HG03097 (cell line): ENCODE measurements at regions not wholly inside any gene's neighbourhood (a gene's known extent, or its start where the extent isn't known, plus 50 kb on each side); places are given as distances from the start of the nearest gene placed in this dataset.

Experiments used
- ATAC-seq: cut with Tn5 transposase; IDR thresholded peaks from one replicate; pipeline ENCODE4 v1.9.1; 2021; ENCODE audit not compliant: unreplicated experiment, low FRiP score

DNA sequence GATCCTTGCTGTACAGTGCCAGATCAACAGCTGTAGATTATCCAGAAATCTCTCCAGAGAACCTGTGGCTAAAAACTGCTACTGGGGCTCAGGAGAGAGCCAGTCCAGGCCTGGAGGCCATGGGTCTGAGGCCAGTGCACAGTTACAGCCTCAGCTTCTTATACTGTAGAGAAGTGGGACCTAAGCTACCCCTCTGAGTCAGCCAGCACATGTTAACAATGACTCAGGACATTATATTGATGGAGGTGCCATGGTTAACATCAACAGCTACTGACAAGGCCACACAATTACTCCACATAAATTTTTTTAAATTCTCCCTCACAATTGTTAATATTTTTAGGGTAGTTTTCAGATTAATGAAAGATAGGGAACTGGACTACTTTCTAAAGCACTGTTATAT is 138.5 kb downstream of the RBM26 start:
- ATAC-seq = no peak

DNA sequence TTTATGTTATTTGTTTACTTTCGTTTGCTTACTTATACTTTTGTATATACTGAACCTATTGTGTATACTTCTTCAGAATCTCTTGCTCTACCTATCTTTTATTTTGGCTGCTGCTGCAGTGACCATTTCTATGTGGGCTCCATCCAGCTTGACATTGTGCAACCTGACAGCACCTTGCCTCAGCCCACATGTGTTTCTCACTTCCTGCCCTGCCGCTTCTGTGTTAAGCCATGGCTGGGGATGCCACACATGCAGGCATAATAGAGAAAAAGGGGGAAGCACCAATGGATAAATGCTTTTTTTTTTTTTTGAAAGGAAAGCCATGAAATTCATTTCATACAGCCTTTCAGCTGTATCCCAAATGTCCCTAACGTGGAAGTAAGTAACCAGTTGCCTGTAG is 147.6 kb downstream of the RBM26 start:
- ATAC-seq = no peak

DNA sequence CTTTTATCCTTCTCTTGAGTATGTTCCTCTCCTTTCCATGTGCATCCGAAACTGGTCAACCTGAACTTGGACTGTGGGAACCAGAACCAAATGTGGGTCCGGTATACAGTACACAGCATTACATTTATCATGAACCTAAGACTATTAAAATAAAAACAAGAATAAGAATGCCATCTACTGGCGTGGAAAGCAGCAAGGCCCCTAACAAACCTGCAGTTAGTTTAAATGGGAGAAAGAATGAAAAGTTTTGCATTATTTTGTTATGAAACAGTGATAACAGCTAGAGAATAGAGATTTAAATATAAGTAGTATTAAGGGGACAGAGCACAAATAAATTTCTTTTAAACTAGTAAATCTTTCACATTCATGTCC is 159.5 kb downstream of the RBM26 start:
- ATAC-seq = no peak

DNA sequence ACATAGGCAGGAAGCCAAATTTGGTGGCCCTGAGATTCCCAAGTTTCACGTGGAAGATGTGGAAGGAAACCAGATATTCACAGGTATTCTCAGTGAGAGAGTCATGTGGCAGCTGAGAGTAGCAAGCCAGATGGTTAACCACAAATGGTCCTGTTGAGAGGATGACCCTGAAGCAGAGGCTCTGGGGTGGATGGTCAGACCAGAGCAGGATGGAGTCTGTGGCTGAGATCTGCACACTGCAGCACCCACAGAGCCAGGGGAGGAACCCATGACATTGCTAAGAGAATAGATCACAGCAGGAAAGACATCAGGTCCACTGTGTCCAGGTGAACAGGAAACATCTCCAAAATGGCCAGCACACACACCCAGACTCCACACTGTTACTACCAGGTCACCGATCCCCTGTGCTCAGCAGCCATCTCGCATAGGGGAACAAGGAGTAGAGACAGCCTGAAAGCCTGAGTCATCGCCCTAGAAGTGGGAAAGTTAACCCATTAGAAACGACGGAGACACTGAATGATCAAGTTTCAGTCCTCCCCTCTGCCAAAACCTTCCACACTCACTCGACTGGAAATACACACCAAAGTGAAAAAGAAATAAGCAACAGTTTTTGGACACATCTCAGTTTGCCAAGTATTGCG is 160.0 kb downstream of the RBM26 start:
- ATAC-seq = no peak

DNA sequence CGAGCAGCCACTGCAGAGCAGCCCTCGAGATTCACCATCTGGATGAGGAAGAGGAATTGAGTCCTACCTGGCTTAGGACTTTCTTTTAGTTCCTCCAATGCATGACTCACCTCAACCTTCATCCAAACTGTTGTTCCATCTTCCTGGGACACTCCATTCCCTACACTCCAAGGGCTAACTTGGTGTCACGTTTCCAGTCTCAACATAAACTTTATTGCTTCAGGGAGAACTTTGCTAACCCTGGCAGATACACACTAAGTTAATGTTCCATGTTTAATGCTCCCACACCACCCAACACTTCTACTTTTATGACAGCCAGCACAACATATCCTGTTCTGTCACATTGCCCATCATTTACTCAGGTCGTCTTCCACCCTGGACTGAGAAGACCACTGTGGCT is 164.4 kb downstream of the RBM26 start:
- no peak for ATAC-seq

DNA sequence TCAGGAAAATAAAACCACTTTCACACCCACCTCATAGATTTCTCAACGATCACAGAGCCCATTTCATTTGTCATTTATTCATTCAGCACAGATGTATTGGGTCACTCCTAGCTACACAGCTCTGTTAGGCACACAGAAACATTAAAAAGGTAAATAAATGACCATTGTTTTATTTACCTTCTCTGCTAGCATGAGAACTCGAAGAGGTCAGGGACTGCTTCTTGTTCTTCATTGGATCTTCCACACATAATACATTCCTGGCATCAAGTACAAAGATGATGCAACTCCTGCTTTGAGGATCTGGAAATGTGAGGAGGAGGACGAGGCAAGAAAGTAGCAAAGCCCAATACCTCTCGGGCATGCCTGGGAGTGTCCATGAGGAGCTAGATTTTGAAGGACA is 168.1 kb downstream of the RBM26 start:
- ATAC-seq = no peak

DNA sequence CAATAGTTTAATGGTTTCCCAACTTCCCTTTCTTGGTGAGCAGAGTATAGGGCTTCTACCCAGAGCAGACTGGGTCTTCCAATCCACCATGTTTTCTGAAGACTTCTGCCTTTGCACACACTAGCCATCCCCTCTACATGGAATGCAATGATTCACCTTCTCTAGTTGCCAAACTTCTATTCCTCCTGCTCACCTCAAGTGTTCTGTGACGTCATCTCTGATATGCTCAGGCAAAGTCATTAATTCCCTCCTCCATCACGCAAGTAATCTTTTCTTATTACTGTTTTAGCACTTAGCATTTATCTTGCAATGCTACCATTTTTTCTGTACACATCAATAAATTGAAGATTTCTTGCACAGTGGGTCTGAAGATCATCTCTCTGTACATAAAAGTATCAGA is 174.2 kb downstream of the RBM26 start:
- ATAC-seq = no peak

DNA sequence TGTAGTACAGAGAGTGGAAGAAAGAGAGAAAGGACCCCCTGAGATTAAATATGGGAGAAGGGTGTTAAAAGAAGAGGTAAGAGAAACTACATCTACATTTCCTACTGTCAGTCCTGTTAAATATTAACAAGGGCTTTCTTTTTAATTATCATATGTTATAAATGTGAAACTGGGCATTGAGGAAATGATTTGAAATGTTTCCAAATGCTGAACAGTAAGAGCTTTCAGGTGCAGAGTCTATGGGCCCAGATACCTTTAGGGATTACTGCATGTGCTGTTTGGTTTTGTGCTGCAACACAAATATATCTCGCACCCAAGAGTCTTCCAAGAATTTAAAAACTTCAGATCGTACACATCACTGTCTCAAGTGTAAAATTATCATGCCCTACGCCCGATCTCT is 176.3 kb downstream of the RBM26 start:
- no peak for ATAC-seq

DNA sequence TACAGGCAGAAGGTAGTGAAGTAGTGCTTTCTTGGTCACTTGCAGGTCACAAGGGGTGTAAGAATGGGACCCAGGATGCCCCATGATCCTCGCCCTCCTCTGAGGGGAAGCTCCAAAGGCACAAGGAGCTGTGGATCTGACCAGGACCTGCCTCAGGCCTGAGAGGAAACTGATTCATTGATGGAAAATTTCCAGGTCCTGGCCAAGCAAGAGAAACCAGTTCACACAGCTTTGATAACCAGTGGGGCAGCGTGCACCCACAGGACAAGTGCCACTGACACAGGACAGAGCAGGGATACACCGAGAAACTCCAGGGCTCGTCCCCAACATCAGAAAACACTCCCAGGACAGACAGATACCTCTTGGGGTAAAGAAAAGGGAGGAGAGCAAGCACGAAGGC is 177.1 kb downstream of the RBM26 start:
- ATAC-seq = no peak

DNA sequence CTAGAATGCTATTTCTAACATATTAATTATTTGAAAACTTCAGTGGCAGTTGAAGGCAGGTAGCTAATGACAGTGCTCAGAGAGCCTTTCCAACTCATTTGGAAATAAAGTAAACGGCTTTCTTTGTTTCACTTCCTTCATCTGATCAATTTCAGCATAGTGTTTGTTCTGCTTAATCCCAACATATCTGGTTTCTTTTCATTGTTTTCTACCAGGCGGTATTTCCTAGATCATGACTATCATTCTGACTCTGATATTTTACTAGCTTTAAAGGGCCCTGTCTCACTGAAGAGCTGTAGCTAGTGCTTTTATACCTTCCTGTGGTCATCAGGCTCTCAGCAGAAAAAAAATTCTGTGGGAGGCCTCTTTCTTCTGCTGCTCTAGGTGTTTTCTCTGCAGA is 178.6 kb downstream of the RBM26 start:
- peak; percentile 89 for ATAC-seq

DNA sequence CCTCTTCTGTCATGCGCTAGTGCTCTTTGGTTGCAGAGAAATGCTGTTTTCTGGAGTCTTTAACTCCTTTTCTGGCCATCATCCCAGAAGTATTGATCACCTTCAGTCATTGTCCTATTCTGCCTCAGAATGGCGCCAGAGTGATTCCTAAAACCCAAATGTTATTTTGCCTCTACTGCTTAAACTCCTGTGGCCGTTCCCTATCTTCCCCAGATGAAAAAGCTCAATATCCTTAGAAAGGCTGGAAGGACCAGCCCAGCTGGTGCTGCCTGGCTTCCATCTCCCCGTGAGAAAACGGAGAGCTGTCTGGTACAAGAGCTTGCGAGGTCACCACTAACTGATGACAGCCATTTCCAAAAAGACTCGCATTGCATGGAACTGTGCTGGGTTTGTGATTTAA is 179.1 kb downstream of the RBM26 start:
- no peak for ATAC-seq

DNA sequence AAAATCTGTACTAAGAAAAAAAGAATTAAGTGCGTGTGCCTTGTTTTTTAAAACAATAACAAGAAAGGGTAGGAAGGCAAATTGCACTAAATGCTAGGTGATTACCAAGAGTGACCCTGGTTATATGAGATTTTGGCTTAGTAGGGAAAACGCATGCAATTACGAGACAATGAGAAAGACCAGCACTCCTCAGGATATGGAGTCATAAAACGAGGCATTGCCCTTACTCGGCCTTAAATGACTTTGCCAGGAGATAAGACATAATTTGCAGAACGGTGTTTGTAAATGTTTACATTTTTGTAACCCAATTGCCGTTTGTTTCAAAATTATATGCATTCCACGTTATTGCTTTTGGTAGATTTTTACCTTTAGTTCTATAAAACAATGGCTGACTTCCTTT is 179.8 kb downstream of the RBM26 start:
- no peak for ATAC-seq

DNA sequence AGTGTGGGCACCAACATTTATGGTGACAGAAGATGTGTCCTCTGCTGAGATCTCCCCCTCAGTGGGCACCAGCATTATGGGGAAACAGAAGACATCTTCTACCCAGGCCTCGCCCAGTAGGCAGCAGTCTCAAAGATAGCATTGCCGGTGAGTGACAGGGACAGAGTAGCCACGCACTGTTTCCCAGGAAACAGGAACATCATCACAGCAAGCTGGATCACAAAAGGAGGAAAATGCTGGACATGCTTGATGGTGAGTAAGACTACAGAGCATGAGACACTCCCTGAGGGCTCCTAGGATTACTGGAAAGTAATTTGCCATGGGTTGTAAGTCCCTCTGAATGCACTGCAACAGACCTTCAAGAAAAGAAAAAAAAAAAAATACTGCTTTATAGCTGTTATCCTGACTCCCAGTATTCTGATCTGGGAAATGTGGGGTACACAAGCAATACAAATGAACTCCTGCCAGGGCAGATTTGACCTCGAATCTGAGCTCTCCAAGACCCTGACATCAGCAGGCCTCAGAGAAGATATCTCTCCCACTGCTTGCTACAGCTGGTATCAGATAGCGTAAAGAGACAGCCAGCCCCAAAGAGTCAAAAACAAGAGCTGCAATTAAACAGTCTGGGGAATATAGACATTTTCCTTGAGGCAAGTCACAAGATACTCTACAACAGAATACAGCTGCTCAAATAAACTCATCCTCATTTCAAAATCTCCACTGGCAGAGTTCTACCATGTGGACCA is 180.4 kb downstream of the RBM26 start:
- no peak for ATAC-seq

DNA sequence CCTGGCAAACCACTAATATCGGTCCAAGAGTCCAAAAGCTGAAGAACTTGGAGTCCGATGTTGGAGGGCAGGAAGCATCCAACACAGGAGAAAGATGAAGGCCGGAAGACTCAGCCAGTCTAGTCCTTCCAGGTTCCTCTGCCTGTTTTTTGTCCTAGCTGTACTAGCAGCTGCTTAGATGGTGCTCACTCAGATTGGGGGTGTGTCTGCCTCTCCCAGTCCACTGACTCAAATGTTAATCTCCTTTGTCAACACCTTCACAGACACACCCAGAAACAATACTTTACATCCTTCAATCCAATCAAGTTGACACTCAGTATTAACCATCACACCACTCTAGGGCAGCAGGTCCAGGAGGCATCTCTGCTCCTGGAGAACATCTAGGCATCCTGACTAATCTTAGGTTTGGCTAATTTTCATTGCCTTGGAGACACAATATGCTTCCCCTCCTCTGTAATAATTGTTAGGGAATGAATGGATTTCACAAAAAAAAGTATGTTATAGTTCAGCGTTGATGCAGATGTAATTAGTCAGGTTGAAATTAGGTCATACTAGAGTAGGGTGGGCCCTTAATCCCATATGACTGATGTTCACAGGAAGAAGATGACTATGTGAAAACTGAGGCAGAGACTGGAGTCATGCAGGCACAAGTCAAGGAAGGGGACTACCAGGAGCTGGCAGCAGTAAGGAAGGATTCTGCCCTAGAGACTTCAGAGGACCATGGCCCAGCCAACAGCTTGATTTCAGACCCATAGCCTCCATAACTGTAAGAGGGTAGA is 183.4 kb downstream of the RBM26 start:
- ATAC-seq = no peak

DNA sequence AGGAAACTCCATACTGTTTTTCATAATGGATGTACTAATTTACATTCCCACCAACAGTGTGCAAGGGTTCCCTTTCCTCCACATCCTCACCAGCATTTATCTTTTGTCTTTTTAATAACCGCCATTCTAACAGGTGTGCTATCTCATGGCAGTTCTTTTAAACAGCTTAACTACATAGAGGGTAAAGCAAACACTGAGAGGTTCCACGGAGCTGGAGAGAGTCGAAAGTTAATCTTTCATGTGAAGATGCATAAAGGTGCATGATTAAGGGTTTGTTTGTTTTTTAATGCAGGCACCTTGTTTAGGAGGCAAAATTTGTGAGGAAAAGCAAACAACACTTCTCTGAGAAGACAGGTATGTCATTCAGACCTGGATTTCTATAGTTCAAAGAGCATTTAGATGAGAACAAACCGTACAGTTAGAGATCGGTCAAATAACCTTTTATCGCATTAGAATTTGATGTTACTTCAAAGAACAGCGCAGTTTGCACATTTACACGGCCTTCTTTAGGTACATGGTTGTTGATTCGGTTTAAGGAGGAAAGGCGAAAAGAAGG is 193.9 kb downstream of the RBM26 start:
- no peak for ATAC-seq

DNA sequence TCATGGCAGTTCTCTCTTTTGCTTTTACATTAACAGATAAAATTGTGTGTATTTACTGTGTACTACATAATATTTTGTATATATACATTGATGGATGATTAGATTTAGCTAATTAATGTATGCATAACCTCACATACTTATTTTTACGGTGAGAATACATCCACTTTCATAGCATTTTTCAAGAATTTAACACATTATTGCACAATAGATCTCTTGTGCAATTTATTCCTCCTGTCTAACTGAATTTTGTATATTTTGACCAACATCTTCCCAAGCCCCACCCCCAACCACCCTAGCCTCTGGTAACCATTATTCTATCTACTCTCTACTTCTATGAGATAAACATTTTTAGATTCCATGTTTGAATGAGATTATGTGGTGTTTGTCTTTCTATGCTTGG is 194.7 kb downstream of the RBM26 start:
- no peak for ATAC-seq

DNA sequence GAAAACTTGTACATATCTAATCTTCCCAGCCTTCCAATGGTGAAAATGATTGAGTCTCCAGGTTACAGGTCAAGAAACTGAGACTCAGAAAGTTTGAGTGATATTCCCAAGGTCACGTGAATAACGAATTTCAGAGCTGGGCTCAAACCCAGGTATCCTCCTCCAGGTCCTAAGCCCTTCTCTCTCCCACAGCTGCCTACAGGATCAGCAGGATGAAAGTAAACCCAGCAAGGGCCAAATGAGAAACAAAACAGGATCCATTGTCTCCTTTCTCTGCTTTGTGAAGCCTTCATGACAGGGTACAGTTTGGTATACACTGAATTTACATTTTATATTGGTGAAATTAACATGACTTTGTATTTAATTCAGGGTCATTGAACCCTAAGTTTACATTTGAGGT is 208.1 kb downstream of the RBM26 start:
- ATAC-seq = no peak

DNA sequence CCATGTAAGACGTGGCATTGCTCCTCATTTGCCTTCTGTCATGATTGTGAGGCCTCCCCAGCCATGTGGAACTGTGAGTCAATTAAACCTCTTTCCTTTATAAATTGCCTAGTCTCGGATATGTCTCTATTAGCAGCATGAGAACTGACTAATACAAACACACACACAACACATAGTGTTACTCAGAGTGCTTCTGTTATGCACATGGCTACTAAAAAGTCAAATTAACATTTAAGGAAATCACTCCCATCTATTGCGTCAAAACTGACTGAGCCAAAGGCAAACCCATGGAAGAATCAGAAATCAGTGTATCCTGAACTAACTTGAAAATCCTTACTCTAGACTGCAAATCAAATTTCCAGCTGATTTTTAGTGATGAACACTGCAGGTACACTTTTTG is 209.2 kb downstream of the RBM26 start:
- no peak for ATAC-seq

DNA sequence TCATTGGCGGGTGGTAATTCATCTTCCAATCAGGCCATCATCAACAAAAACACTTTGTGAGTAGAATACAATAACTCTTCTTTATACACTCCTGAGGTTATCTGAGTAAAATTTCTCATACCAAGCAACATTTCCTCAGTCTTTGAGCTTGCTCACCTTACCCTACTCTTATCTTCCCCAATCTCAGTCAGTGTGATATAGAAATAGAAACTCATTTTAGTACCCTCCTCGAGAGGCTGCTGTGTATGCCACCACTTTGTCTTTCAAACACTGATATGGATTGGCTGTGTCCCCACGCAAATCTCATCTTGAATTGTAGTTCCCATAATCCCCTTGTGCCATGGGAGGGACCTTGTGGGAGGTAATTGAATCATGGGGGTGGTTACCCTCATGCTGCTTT is 209.7 kb downstream of the RBM26 start:
- no peak for ATAC-seq

DNA sequence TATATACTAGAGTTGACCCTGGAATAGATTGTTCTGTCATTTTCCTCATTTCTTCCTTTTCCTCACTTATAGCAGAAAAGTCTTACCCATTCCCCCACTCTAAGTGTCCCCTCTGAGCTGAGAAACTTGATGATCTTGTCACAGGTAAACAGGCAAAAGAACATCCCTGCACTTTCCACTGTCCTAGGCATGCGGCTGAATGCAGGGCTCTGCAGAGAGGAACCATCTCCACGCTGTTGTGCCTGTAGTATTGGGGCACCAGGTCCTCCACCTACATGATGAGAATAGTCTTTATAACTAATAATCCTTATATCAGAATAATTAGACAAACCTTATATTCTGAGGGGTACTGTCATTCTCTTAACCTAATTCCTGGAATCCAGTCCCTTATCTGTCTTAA is 211.3 kb downstream of the RBM26 start:
- ATAC-seq = peak; percentile 13

DNA sequence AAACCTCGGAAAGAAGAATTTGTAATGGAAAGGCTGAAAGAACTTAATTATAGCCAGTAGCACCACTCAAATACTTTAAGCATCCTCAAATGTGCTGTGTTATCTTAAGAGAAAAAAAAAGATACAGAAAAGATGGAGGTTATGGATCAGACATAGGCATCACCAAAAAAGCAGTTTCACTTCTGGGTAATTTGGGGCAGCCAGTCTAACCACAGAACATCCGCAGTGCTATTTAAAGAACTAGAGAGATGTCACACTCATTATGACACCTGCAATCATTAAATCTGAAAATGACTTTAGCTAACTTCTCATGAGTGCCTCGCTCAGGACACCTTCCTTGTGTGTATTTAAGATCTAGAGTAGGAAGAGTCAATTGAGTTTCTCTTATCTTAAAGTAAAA is 211.8 kb downstream of the RBM26 start:
- ATAC-seq = peak; percentile 97

DNA sequence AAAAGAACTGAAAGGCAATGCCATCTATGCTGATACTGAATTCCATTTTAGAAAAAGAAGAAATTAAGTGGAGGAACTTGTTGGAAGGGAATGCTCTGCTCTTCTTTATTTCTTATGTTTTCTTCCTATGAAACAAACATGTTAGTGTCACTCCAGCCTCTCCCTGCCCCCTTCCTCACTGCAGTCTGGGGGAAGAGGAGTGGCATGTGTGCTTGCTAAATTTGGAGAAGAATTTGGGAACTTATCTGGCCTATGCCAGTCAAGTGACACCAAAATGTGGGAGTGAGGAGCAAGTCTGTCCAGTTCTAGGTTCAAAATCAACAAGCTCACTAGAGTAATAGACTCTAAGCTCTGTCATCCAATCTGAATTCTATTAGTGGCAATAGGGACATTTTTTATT is 214.6 kb downstream of the RBM26 start:
- ATAC-seq = no peak
